B cell (primary cell): ENCODE measurements at regions not wholly inside any gene's neighbourhood (a gene's known extent, or its start where the extent isn't known, plus 50 kb on each side); places are given as distances from the start of the nearest gene placed in this dataset.

Experiments
- CTCF ChIP-seq: fragments of 200-600 bp; IDR thresholded peaks from one replicate; pipeline ENCODE4 v1.8.0; 2022; ENCODE audit warnings: antibody characterized with exemption, mild to moderate bottlenecking
- EZH2 ChIP-seq: IDR thresholded peaks from 2 replicates; pipeline ENCODE4 v1.6.1; 2012; ENCODE audit warnings: borderline replicate concordance, low read depth, mild to moderate bottlenecking, moderate library complexity, low read length; ENCODE audit not compliant: insufficient read depth, poor library complexity, severe bottlenecking

DNA sequence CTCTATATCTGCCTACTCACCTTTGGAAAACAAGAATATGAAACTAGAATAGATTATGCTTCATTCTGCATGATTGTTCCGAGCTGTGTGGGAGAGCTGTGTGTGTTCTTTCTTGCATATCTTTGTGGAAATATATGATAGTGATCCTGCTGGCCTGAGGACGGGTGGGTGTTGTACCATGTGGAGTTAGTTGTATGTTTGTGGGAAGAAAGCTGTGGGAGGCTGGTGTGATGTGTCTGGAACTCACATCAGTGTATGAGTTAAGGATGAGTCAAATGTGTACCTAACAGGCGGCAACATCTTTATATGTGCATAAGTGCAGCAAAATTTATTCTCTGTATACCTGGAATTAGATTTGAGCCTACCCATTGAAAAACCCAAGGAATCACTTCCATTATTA, 208.1 kb upstream of the ADGRL3 start:
- TF ChIP-seq CTCF (no peak), EZH2 (no peak)
